OCI-M2 (cell line): ENCODE measurements at regions not wholly inside any gene's neighbourhood (a gene's known extent, or its start where the extent isn't known, plus 50 kb on each side); places are given as distances from the start of the nearest gene placed in this dataset.

ENCODE experiments used
- DNase-seq: peaks from one replicate; lab custom pipeline; 2025; ENCODE audit not compliant: unreplicated experiment; lab: John Stamatoyannopoulos, UW

- no peak for DNase-seq
These were observed 903.1 kb downstream of the NSUN3 start for GRCh38 chr3:94965867-94966475.

DNA sequence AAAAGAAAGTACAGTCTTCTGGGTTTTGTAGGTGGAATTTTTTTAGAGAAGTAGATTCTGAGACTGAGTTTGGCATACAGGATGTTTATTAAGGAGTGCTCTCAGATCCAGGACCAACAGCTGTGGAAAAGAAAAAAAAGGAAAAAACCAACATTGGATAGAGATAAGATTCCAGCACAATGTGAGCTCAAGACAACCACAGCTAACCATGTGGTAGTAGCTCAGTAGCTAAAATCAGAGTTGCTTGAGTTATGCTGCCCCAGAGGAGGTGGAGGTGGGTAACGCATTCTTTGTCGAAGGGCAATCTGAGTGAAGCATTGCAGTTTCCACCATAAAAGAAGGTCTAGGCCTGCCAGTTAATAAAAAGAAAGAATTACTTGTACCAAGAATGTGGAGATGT lies 904.3 kb downstream of the NSUN3 start:
- DNase-seq: no peak

DNA sequence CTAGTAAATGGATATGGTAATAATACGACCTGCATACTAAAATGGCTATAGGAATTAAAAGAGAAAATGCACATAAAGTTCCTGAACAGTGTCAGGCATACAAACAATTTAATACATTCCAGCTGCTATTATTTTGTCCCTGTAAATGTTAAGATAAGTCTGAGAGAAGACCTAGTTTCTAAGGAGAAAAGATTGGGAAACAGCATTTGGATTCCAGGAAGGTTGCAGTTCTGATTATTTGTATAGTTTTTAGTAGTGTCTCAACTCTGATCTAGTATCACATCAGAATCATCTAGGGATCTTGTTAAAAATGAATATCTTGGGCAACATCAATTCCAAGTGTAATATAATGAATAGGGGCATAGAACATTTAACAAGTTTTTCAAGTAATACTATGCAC lies 905.7 kb downstream of the NSUN3 start:
- no peak for DNase-seq

DNA sequence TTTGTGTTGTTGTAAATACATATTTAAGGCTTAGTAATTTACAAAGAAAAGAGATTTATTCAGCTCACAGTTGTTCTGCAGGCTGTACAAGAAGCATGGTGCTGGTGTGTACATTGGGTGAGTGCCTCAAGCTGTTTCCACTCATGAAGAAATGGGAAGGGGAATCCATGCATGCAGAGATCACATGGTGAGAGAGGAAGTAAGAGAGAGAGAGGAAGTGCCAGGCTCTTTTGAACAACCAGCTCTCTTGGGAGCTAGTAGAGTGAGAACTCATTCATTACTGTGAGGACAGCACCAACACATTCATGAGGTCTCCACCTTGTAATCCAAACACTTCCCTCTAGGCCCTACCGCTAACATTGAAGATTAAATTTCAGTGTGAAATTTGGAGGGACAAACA lies 909.2 kb downstream of the NSUN3 start:
- no peak for DNase-seq

GRCh38 chr3:94978084-94978483 lies 915.2 kb downstream of the NSUN3 start:
- no peak for DNase-seq

- no peak for DNase-seq
These were observed 922.9 kb downstream of the NSUN3 start for GRCh38 chr3:94985778-94986177.

DNA sequence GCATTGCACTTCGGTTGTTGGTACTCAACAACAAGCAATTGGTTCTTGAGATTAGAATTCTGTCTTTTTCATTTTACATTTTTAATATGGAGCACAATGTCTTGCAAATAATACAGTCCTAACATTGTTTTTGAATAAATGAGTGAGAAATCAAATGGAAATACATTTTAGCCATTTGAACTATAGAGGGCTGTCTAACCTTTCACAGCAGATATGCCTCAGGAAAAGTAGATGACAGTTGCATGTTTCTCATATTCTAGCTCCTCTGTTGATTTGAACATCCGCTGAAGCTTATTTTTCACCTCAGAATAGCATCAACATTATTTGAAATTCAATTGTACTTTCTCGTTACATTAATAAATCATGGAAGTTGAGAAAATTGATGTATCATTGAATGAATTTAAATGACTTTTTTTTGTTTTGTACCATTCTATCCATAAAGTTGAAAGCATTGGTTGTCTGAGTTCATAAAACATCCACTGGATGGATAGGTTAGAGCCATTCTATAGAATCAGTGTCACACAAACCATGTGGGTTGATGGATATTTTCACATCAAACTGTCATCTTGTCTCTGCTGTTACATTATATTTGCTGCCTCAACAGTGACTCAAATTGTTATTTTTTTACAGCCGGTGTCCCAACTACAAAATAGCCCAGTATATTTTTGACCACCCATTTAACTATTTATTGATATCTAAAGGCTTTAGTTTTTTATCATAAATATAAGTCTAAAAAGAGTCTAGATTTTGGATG lies 928.3 kb downstream of the NSUN3 start:
- no peak for DNase-seq

- DNase-seq: no peak
These were observed 933.9 kb downstream of the NSUN3 start for GRCh38 chr3:94996743-94997142.

DNA sequence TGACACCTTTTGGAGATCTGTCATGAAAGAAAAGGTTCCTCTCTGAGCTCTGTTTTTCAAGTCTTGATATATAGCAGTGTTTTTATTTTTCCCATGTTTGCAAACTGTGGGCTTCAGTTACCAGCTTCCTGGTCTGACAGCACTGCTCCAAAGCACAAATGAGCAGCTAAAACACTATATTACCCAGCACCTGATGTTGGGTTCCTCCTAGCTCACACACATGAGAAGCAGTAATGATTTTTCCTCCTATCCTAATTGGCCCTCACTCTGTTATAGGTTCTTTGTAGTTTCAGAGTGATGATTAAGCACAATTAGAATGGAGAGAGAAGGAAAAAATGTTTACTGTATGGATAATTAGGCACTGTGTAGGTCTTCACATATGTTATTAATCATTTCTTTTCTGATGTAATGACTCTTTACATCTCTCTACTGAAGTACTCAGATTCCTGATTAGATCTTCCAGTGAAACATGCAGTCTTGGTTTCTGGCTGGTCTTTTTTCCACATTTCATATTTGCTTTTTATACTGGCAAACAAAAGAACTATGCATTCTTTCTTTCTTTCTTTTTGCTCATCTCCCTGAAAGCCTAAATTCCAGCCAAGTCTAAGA lies 939.7 kb downstream of the NSUN3 start:
- no peak for DNase-seq

DNA sequence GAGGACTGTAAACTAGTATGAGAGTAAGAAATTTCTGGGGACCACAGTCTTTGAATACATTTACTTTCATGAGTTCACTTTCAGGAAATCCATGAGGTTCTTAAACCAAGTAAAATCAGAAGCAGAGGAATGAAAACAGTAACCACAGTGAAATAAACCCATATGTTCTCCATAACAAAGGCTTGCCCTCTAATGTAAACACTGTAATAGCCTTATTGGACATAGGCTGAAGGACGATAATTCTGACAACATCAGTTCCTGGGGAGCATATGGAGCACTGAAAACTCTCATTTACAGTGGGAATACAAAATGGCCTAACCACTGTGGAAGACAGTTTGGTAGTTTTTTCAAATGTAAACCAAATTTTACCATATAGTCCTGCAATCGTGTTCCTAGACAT lies 965.8 kb downstream of the NSUN3 start:
- no peak for DNase-seq

DNA sequence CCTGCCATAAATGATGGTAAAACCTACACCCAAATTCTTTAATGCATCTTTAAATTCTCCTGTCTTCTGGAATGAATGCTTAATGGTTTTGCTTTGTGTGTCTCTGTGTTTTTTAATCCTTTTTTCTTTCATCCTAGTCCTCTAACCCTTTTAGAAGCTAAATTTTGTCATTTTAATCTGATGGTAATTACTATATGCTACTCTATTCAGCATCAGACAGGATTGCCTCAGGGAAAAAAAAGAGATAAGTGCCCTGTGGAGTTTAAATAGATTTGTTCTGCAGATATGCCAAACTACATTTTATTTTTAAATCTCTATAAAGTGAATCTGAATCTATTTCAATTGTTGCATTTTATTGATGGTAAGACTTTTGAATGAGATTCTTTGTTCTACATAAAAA lies 966.8 kb downstream of the NSUN3 start:
- DNase-seq: no peak

- DNase-seq: no peak
These were observed 973.7 kb downstream of the NSUN3 start for GRCh38 chr3:95036526-95037021.

- no peak for DNase-seq
These were observed 974.2 kb downstream of the NSUN3 start for GRCh38 chr3:95037097-95037496.

- DNase-seq: no peak
These were observed 975.1 kb downstream of the NSUN3 start for GRCh38 chr3:95037927-95038326.

GRCh38 chr3:95044101-95044500 lies 981.2 kb downstream of the NSUN3 start:
- DNase-seq: no peak

DNA sequence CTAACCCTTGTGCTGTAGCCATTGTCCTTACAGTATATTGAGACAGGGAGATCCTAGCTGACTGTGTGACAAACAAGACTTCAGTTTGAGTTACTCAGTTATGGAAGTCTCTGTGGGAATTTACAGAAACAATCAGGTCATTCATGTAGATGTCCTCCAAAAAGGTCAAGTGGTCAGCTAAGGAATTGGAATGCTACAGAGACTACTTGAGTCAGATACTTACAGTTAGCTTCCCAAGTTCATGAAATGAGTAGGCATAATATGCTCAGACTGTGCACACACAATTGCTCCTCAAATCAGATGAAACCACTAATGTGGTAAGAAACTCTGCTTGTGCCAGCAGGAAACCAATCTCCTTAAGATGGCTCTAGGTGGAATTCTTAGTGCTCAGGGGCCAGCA lies 985.7 kb downstream of the NSUN3 start:
- no peak for DNase-seq

DNA sequence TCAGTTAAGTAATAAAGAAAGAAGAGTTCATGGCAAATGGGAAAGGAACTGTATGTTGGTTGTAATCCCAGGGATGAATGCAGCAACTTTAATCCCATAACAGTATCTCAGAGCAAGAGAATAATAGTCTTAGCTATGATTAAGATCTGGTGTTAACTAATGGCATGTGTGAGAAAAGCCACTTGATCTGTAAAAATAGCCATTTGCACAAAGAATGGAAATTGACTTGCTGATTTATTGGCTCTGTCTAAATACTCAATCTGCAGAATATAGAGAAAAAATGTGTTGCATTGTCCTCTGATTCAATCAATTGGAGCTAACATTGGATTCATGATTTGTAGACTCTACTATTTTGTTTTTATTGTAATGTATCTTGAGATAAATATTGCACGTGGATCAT lies 987.0 kb downstream of the NSUN3 start:
- DNase-seq: no peak

DNA sequence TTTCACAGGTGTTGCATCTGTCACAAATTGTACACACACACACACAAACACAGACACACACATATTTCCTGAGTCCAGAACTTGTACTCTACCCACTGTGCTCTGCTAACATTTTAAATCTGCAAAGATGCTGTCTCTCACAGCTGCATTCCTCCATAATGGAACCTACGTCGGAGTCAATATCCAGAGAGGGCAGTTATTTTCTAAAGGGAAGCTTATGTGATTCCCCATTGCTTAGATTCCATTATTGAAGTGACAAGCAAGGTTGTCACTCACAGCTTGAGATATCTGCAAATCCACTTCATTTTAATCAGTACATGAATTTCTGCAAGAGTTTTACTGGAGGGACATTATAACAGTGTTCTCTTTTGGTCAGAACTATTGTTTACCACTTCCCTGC lies 992.4 kb downstream of the NSUN3 start:
- no peak for DNase-seq

DNA sequence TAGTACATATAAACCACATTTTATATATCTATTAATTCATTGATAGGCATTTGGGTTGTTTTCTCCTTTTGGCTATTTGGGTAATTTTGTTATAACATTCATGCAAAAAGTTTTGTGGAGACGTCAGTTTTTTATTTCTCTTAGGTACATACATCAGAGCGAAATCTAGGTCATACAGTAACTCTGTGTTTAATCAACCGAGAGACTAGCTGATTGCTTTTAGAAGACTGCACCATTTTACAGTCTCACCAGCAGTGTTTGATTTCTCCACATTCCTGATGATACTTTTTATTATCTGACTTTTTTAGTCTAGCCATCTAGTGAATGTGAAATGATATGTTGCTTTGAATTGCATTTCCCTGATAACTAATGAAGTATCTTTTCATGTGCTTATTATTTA lies 1019.3 kb downstream of the NSUN3 start:
- no peak for DNase-seq

- no peak for DNase-seq
These were observed 1021.9 kb downstream of the NSUN3 start for GRCh38 chr3:95084738-95085137.

DNA sequence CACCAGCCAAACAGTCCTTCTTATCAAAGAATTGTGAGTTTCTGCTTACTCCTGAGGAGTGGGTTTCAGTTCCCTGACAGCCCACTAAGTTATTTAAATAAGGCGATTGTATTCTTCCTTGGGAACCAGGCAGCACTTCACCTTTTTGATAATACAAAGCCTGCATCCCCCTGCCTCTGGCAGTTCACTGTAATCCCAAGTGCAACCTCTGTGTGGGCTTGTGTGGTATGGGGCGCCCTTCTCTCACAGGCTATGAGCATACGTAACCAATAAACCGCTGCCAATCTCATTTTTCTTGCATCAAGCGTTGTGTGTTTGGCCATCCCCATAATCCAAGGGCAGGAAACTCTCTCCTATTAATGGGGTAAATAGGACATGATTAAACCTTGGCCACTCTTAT lies 1025.6 kb downstream of the NSUN3 start:
- no peak for DNase-seq

GRCh38 chr3:95097493-95097892 lies 1034.6 kb downstream of the NSUN3 start:
- no peak for DNase-seq
